GM12891 (cell line): ENCODE measurements at regions not wholly inside any gene's neighbourhood (a gene's known extent, or its start where the extent isn't known, plus 50 kb on each side); places are given as distances from the start of the nearest gene placed in this dataset.

Source experiments
- POLR2A ChIP-seq: IDR thresholded peaks from 2 replicates; pipeline ENCODE4 v1.6.1; 2011; ENCODE audit warnings: low read depth, low read length, control low read depth
- POLR2AphosphoS5 ChIP-seq: IDR thresholded peaks from 2 replicates; pipeline ENCODE4 v1.6.1; 2011; ENCODE audit warnings: low read depth, low read length, control low read depth
- POU2F2 ChIP-seq: IDR thresholded peaks from 2 replicates; pipeline ENCODE4 v1.6.1; 2011; ENCODE audit warnings: low read depth, mild to moderate bottlenecking, control low read depth, low read length, moderate library complexity
- SPI1 ChIP-seq: IDR thresholded peaks from 2 replicates; pipeline ENCODE4 v1.6.1; 2011; ENCODE audit warnings: low read depth, low read length, control low read depth
- TAF1 ChIP-seq: IDR thresholded peaks from 2 replicates; pipeline ENCODE4 v1.6.1; 2011; ENCODE audit warnings: low read depth, low read length, control low read depth

DNA sequence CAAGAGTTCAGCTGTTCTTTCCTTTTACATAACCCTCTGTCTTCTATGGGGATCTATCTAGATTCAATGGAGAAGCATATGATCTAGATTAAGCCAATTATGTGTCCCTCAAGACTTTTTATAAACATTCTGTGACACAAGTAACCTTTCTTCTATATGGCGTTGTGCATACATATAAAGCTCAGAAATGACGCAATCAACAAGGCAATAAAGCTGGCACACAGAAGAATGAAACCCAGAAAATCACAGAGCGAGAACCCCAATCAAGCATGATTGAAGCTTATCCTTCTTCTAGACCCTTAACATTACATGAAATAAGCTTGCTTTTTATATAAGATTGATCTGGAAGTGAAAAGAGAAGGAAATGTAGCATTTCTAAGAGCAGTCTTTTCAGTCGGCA, 178.9 kb downstream of the DMRTA1 start:
- TF ChIP-seq POLR2A (no peak), POLR2AphosphoS5 (no peak), SPI1 (no peak), TAF1 (no peak), POU2F2 (no peak)
